Chondrocyte (in vitro differentiated cells): ENCODE measurements at regions not wholly inside any gene's neighbourhood (a gene's known extent, or its start where the extent isn't known, plus 50 kb on each side); places are given as distances from the start of the nearest gene placed in this dataset.

Source experiments
- DNase-seq: peaks from one replicate; pipeline ENCODE4 v3.0.0; 2021; ENCODE audit warnings: mixed read lengths, low spot score
- H3K27ac Mint-ChIP-seq: one replicate; pipeline ENCODE4 v1.8.0; 2021; ENCODE audit warnings: mild to moderate bottlenecking, moderate library complexity, mixed read lengths; ENCODE audit not compliant: unreplicated experiment
- H3K27me3 Mint-ChIP-seq: 2 replicates; pipeline ENCODE4 v1.8.0; 2021; ENCODE audit warnings: low read depth, mixed read lengths
- H3K36me3 Mint-ChIP-seq: 2 replicates; pipeline ENCODE4 v1.8.0; 2021; ENCODE audit warnings: low read depth, mixed read lengths
- H3K4me1 Mint-ChIP-seq: 2 replicates; pipeline ENCODE4 v1.8.0; 2021; ENCODE audit warnings: low read depth, mild to moderate bottlenecking, mixed read lengths
- H3K4me3 Mint-ChIP-seq: one replicate; pipeline ENCODE4 v1.8.0; 2021; ENCODE audit warnings: mild to moderate bottlenecking, moderate library complexity, mixed read lengths; ENCODE audit not compliant: unreplicated experiment
- H3K9me3 Mint-ChIP-seq: 2 replicates; pipeline ENCODE4 v1.8.0; 2021; ENCODE audit warnings: low read depth, mixed read lengths
- TF ChIP-seq, protein P1 (sequence below): fragments of 200-600 bp; sonication (generic); IDR thresholded peaks from 2 replicates; pipeline ENCODE4 v1.5.0; 2021; ENCODE audit warnings: antibody characterized with exemption, mild to moderate bottlenecking, moderate library complexity

DNA sequence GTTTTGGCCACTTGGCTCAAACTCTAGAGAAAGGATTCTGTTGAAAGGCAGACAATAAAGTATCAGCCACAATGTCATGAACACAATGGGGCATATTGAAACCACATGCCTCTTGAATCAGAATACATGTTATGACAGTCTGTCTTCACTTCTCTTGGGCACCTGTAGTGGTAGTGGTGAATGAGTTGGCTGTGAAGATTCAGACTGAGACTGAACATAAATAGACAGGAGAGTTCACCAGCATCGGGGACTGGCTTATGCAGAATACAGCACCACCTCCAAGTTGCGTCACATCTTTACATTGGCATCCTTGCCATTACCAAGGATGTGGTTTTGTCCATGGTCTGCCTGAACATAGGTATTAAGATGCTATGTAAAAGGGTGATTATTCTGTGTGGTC, 336.8 kb downstream of the MYCN start:
- peaks cover 3% of the 10 kb centered on the region for H3K27me3 Mint-ChIP-seq
- TF ChIP-seq, protein P1, sequence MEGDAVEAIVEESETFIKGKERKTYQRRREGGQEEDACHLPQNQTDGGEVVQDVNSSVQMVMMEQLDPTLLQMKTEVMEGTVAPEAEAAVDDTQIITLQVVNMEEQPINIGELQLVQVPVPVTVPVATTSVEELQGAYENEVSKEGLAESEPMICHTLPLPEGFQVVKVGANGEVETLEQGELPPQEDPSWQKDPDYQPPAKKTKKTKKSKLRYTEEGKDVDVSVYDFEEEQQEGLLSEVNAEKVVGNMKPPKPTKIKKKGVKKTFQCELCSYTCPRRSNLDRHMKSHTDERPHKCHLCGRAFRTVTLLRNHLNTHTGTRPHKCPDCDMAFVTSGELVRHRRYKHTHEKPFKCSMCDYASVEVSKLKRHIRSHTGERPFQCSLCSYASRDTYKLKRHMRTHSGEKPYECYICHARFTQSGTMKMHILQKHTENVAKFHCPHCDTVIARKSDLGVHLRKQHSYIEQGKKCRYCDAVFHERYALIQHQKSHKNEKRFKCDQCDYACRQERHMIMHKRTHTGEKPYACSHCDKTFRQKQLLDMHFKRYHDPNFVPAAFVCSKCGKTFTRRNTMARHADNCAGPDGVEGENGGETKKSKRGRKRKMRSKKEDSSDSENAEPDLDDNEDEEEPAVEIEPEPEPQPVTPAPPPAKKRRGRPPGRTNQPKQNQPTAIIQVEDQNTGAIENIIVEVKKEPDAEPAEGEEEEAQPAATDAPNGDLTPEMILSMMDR: no peak
- H3K9me3 Mint-ChIP-seq: no peaks in the 10 kb centered on the region
- DNase-seq: no peak
- no peaks in the 10 kb centered on the region for H3K36me3 Mint-ChIP-seq
- H3K4me3 Mint-ChIP-seq: no peak overlapping the region
- H3K4me1 Mint-ChIP-seq: no peaks in the 10 kb centered on the region
- no peak overlapping the region for H3K27ac Mint-ChIP-seq

DNA sequence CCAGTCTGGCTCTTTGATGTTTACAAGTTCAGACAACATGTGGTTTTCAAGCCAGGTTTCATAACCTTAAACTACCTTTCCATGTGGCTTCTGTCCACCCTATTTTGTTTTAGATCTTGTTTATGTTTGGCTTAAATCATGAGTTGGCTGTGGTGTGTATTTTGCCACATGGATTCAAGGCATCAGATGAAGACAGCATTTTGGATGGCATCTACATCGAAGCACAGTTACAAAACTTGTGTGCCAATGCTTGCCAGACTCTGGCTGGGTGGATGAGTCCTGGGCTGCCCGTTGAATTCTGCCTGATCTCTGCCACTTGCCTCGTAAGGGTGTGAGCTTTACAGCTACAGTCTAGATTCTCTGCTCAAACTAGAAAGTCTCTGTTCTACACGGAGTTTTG, 335.3 kb downstream of the MYCN start:
- H3K4me1 Mint-ChIP-seq: no peaks in the 10 kb centered on the region
- TF ChIP-seq, protein P1: no peak
- H3K27me3 Mint-ChIP-seq: peaks cover 3% of the 10 kb centered on the region
- H3K4me3 Mint-ChIP-seq: no peak overlapping the region
- DNase-seq: no peak
- H3K36me3 Mint-ChIP-seq: no peaks in the 10 kb centered on the region
- no peaks in the 10 kb centered on the region for H3K9me3 Mint-ChIP-seq
- H3K27ac Mint-ChIP-seq: no peak overlapping the region

DNA sequence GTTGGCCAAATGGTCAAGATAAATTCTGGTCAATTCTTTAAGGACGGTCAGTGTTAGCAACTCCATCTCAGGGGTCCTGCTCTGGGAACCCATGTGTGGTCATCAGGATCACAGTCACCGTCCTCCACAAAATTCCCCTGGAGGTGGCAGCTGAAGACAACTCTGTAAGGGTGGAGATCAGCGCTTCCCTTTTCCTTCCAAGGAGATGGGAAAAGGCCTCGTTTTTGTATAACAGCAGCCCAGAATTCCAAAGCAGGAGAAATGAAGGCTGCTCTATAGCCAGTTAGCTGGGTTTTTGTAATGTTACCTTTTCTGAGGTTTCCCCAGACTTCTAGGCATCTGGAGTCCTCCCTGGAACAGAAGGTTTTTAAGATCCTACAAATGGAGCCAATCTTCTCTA, 334.8 kb downstream of the MYCN start:
- no peaks in the 10 kb centered on the region for H3K4me1 Mint-ChIP-seq

DNA sequence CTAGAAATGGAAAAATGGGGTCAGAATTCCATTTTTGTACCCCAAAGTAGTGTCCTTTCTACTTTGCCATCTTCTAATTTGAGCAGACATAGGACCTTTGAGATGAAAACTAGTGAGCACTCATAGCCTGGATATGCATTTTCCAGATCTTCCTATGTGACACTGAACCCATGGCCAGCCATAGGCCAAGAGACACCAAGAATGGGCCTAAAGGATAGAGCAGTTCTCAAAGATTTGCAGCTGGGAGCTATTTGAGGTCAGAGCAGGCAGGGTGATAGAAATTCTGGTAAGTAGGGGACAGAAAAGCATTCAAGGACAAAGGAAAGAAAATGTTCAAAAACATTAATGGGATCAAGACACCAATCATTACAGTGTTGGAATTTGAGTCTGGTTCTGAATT, 332.8 kb downstream of the MYCN start:
- DNase-seq: no peak
- Mint-ChIP-seq H3K36me3 (no peaks in the 10 kb centered on the region), H3K4me1 (no peaks in the 10 kb centered on the region), H3K27me3 (peaks cover 3% of the 10 kb centered on the region), H3K27ac (no peak overlapping the region), H3K4me3 (no peak overlapping the region), H3K9me3 (no peaks in the 10 kb centered on the region)
- TF ChIP-seq, protein P1: no peak

More for the DNA sequence above, 334.8 kb downstream of the MYCN start:
- Mint-ChIP-seq H3K9me3 (no peaks in the 10 kb centered on the region), H3K27ac (no peak overlapping the region), H3K27me3 (peaks cover 3% of the 10 kb centered on the region), H3K4me3 (no peak overlapping the region), H3K36me3 (no peaks in the 10 kb centered on the region)
- TF ChIP-seq, protein P1: no peak
- no peak for DNase-seq

DNA sequence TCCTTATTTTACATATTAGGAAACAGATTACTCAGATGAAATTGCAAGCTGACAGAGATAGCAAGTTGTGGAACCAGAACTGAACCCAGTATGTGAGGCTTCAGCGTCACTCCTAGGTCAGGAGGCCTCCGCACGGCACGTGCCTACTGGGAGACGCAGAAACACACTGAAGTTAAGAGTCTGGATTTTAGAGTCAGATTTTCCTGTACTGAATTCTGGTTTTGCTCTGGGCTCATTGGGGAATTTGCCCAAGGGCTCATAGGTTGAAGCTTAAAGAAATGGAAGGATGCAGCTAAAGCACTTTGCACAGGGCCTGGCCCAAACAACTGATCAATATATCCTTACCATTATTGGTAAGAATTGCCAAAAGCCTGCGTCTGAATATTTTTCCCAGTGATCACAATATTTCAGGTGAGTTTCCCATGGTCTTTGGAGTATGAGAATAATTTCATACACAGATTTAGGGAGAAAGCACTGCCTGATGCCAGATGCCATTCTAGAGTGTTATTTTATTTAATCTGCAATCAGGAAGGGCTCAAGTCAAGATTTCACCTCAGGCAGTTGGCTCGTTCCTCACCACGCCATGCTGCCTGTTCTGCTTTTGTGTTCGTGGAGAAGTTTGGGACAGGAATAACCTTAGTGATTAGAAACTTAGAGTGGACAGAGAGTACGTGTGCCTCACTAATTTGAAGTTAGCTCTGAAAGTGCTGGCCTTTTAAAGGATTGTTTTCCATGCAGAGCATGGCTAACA, 331.9 kb downstream of the MYCN start:
- no peak overlapping the region for H3K27ac Mint-ChIP-seq
- DNase-seq: no peak
- no peaks in the 10 kb centered on the region for H3K36me3 Mint-ChIP-seq
- no peaks in the 10 kb centered on the region for H3K9me3 Mint-ChIP-seq
- TF ChIP-seq, protein P1: no peak
- no peaks in the 10 kb centered on the region for H3K4me1 Mint-ChIP-seq
- H3K4me3 Mint-ChIP-seq: no peak overlapping the region
- peaks cover 3% of the 10 kb centered on the region for H3K27me3 Mint-ChIP-seq
